Left cardiac atrium (tissue), 4 donors: ENCODE measurements at regions not wholly inside any gene's neighbourhood (a gene's known extent, or its start where the extent isn't known, plus 50 kb on each side); places are given as distances from the start of the nearest gene placed in this dataset.
A peak's percentile ranks its signal among the peaks of the same experiment; 100 is the strongest.

Source experiments
- ATAC-seq, 2 donors: fragments of 200-7000 bp; cut with Tn5 transposase; one replicate each; pipeline ENCODE4 v1.9.1; 2020; ENCODE audit warnings: mild to moderate bottlenecking in 2 of 2, moderate library complexity in 2 of 2
- DNase-seq: peaks from one replicate; pipeline ENCODE4 v3.0.0-alpha.2; 2020
- intact Hi-C, 2 donors: fragments of 100-400 bp; cut with DNase I; formaldehyde crosslinking; loops; one replicate each; pipeline versions ENCODE4 v1.14.1 to v1.15.1; 2022 to 2023
- donor health status: DM: no; HTN: yes; CAD: no.
- donor health status: DM: no; HTN: yes; CAD: no; lungs with severe emphysema.
- donor health status: DM: yes; HTN: yes; CAD: no.
- donor health status: Dilated cardiomyopathy.

- ATAC-seq (no peak), DNase-seq (no peak)
- intact Hi-C loops = no loop called here
Observed at GRCh38 chr3:148219999-148220398, 477.7 kb upstream of the AGTR1 start.

GRCh38 chr3:148221303-148221702 is 476.4 kb upstream of the AGTR1 start:
- ATAC-seq = no peak
- DNase-seq = no peak
- intact Hi-C loops = no loop called here

GRCh38 chr3:148223266-148223665 is 474.4 kb upstream of the AGTR1 start:
- DNase-seq (no peak), ATAC-seq (no peak)
- intact Hi-C loops = no loop called here

GRCh38 chr3:148226246-148226645 is 471.5 kb upstream of the AGTR1 start:
- intact Hi-C loops = no loop called here
- DNase-seq (no peak), ATAC-seq (no peak)

DNA sequence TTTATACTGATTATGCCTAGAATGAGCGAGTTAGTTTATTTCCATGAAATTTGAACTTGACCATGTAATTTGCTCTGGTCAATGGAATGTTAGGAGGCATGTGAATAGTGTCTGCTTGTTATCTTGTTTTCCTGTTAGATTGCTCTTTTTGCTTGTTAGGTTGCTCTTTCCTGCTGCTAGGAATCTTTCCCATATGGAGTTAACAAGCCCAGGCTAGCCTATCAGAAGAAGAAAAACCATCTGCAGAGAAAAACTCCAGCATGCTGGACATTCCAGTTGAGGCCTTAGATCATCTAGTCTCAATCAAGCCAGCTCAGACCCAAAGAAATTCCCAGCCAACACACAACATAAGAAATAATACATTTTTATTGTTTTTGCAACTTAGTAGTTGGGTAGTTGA is 470.2 kb upstream of the AGTR1 start:
- DNase-seq (no peak), ATAC-seq (no peak)
- intact Hi-C loops = no loop called here

DNA sequence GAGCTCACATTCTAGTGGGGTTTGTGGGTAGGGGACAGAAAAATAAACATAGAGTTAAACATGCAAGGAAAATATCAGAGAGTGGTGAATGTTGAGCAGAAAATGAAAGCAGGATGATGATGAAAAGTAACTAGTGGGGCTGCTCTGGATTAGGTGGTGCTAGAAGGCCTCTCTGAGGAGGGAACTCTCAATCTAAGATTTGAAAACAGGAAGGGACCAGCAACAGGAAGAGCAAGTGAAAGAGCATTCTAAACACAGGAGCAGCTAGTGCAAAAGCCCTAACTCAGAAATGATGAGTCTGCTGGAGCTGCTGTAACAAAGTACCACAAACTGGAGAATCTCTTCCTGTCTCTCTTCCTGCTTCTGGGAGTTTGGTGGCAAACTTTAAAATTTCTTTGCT is 468.6 kb upstream of the AGTR1 start:
- intact Hi-C loops = no loop called here
- DNase-seq (no peak), ATAC-seq (no peak)

DNA sequence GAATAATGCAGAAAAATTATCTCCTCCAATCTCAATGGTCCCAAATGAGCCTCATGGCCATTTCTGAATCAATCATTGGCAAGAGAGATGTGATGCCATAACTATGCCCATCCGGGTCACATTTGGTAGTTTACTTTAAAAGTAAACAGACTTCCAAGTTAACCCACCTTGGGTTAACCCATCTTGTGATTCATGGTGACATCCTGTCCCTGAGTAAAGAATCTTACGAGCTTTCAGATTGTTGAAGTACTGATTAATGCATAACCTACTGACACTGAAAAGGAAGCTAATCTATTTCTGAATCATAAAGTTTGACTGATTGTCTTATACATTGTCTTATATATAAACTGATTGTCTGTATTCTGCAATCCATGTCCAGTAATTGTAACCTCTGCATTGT is 467.2 kb upstream of the AGTR1 start:
- DNase-seq = no peak
- no peak for ATAC-seq
- intact Hi-C loops = no loop called here

DNA sequence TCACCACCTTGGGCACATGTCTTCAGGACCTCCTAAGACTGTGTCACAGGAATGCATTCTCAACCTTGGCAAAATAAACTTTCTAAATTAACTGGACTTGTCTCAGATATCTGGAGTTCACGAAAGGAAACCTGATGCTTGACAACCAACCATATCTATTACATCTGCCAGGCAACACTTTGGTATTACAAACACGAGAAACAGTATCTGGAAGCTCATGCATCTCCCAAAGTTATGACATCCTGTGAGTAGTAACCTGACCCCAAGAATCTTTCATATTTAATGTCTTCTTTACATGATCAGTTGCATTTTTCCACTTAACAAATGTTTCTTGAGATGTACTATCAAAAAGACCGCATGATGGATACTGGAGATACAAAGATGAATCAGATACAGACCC is 465.3 kb upstream of the AGTR1 start:
- ATAC-seq (no peak), DNase-seq (no peak)
- intact Hi-C loops = no loop called here

- DNase-seq = no peak
- intact Hi-C loops = no loop called here
Observed at GRCh38 chr3:148233403-148233802, 464.3 kb upstream of the AGTR1 start.

DNA sequence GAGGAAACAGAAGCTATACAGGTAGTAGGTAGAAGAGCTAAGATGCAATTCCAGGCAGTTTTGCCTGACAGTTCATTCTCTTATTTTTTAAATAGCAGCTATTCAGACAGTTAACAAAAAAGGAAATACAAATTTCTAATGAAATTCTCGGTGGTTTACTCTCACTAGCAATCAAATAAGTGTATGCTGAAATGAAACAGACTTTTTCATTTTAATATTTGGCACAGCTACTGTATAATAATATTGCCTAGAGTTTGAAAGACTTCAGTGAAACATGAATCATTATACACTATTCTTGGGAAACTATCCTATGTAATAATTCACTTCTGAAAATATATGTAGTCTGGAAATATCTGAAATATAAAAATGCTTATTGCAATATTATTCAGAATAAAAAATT is 463.2 kb upstream of the AGTR1 start:
- ATAC-seq (no peak), DNase-seq (no peak)
- intact Hi-C loops = no loop called here

More at GRCh38 chr3:148233403-148233802, 464.3 kb upstream of the AGTR1 start:
- no peak for ATAC-seq

DNA sequence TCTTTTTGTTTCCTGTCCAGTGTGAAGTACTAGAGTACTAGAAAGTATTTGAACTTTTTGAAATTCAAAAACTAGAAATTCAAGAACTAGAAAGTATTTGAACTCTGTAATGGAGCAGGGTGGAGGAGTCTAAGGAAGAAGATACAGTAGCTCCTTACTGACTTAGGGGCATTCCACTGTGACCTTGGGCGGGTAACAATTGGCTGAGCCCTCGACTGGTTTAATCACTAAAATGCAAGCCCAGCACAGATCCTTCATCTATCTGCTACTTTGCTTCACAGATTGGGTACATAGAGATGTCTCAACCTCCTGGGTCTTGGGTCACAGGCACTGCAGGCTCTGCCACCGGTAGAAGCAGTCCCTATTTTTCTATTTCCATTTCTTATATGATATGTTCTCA is 462.1 kb upstream of the AGTR1 start:
- no peak for ATAC-seq
- intact Hi-C loops = no loop called here

DNA sequence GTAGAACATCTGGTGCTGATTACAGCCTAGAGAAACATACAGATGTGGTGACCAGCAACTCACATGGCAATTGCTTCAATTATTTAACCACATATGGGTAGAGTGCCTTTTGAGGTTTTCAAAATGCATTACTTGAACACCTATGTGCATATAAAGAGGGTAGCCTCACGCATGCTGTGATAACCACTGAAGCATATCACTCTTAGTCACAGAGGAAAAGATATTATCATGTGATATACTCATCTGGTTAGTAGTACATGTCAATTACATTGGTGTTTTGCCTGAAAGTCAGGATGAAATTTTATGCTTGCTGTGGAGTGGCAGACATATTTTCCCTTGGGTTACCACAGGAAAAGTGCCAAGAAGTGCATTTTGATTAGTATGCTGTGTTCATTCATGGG is 459.3 kb upstream of the AGTR1 start:
- DNase-seq (no peak), ATAC-seq (no peak)
- intact Hi-C loops = no loop called here

More for the DNA sequence above, 462.1 kb upstream of the AGTR1 start:
- no peak for DNase-seq

DNA sequence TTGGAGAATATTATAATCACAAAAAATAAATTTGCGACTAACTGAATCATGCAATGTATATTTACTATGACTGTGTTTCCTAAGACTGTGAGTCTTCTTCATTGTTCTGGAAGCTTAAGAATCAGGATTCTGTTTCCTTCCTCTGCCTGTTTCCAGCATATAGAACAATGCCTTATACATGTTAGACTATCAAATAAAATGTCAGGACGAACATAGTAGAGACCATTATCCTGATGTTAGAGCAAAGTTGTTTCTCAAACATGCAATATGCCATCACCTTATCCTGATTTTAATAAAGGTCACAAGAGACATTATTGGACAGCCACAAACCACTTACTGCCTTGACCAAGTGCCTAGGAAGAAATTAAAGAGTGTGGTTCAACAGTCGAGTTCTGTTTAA is 457.4 kb upstream of the AGTR1 start:
- DNase-seq (no peak), ATAC-seq (no peak)
- intact Hi-C loops = no loop called here

DNA sequence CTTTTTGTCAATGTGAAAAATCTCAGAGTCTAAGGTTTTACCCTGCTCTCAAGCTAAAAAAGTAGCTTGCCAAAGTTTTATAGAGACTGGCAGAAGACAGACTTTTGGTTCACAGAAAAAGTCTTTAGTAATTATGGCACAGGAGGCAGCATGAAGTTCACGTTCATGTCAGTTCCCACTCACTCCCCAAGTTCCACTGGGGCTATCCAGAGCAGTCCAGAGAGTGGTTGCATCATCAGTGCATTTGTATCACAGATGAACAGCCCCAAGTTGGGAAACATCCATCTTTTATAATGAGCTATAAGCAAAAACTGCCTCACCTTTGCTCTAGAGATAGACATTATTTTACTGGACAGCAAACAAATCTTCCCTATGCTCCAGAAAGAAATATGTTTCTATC is 454.1 kb upstream of the AGTR1 start:
- peak in 1 of 2 donors; percentile 55 for ATAC-seq

GRCh38 chr3:148246291-148246923 is 451.3 kb upstream of the AGTR1 start:
- no peak for DNase-seq
- no peak for ATAC-seq
- intact Hi-C loops = no loop called here

More for the DNA sequence above, 454.1 kb upstream of the AGTR1 start:
- intact Hi-C loops = no loop called here
- DNase-seq = no peak

GRCh38 chr3:148253713-148254112 is 444.0 kb upstream of the AGTR1 start:
- intact Hi-C loops = no loop called here
- ATAC-seq (no peak), DNase-seq (no peak)

DNA sequence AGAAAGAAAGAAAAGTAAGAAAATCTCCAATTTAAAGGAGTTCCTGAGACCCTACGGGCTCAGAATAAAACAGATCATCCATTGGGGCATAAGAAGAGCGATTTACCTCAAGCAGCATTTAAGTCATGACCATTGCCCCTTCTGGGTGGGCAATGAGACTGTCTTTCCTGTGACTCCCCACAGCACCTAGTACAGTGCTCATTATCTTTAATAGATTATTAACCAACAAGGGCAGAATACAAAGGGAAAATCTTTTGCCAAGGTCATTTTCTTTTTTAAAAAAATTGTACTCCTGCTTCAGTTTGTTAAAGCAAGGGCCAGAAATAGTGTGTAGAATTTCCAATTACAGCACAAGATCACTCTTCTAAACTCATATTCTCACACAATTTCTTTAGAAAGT is 443.3 kb upstream of the AGTR1 start:
- intact Hi-C loops = no loop called here
- no peak for ATAC-seq
- DNase-seq = no peak

DNA sequence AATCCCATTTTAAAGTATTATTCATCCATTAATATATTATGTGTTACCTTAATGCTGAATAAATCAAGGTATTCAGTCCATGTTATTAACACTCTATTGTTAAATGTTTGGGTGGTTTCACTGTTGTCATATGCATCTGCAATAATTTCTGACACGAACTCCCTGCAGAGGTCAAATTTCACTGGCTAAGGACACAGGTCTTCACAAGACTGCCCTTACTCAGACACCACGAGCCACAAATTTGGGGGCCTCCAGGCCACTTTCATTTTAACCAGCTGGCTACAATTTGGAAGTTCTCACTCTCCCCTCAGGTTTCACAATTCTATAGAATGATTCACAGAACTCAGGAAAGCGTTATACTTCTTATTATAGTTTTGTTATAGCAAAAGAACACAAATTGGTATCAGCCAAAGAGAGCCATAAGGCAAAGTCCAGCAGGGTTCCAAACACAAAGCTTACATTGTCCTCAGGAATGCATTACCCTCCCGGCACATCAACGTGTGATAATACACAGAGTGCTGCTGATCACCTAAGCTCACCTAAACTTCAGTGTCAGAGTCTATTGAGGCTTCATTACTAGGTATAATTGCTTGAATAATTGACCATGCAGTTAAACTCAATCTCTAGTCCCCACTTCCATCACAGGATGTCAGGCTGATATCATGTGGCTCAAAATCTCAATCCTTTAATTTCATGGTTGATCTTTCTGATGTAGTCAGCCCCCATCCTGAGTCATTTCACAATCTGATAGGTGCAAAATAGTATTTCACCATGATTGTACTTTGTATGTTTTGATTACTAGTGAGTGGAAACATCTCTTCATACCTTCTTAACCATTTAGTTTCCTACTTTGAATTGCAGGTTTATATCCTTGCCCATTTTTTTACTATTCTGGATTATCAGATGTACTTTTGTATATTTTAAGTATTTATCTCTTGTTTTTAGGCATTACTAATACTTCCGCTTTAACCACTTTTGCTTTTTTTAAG is 441.4 kb upstream of the AGTR1 start:
- no peak for ATAC-seq
- intact Hi-C loops = no loop called here
- no peak for DNase-seq

GRCh38 chr3:148262980-148263379 is 434.7 kb upstream of the AGTR1 start:
- ATAC-seq (no peak), DNase-seq (no peak)
- intact Hi-C loops = no loop called here

GRCh38 chr3:148265841-148266240 is 431.9 kb upstream of the AGTR1 start:
- no peak for ATAC-seq
- no peak for DNase-seq
- intact Hi-C loops = no loop called here

DNA sequence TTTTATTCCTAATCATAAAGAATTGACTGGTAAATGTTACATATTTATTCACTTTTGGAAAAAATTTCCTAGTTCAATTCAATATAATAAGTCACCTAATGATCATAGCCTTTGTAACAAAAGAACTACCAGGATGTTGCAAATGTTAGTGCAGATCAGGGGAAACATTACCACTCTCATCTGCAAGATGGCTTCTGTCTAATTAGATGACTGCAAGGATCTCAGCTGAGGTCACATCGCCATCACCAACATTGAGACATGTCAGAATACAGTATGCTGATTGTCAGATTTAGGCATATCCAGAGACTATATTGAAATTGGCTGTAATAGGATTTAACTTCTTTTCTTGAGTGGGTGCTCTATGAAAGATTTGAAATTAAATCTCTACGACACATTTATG is 431.4 kb upstream of the AGTR1 start:
- DNase-seq (no peak), ATAC-seq (no peak)
- intact Hi-C loops = no loop called here
